Keratinocyte (primary cell): ENCODE measurements at regions not wholly inside any gene's neighbourhood (a gene's known extent, or its start where the extent isn't known, plus 50 kb on each side); places are given as distances from the start of the nearest gene placed in this dataset.

ENCODE experiments used
- DNase-seq: peaks from one replicate; pipeline ENCODE4 v3.0.0-alpha.2; 2011; ENCODE audit warnings: low read depth, missing footprints, low spot score
- FAIRE-seq: peaks from 2 replicates; lab custom pipeline; 2011; peaks lifted over from hg19 to GRCh38; lab: Jason Lieb, UNC
- H2AFZ ChIP-seq: 2 replicates; pipeline ENCODE4 v1.6.0; 2012; ENCODE audit warnings: low read length, control low read depth, inconsistent platforms; ENCODE audit not compliant: control insufficient read depth
- H3K27ac ChIP-seq: 2 replicates; pipeline ENCODE4 v1.5.1; 2011; ENCODE audit warnings: low read length; ENCODE audit not compliant: control insufficient read depth, insufficient read depth
- H3K27me3 ChIP-seq: 3 replicates; pipeline ENCODE4 v1.6.0; 2011; ENCODE audit warnings: low read length; ENCODE audit not compliant: control insufficient read depth, insufficient read depth; ENCODE audit errors: extremely low read depth
- H3K36me3 ChIP-seq, 2 experiments: 2 replicates in 1 of 2; 3 replicates in 1 of 2; pipeline ENCODE4 v1.5.1; 2011; ENCODE audit warnings: low read length in 2 of 2, mild to moderate bottlenecking in 1 of 2; ENCODE audit not compliant: control insufficient read depth in 2 of 2, insufficient read depth in 2 of 2; ENCODE audit errors: extremely low read depth in 1 of 2
- H3K4me1 ChIP-seq: 3 replicates; pipeline ENCODE4 v1.5.1; 2011; ENCODE audit warnings: low read length; ENCODE audit not compliant: control insufficient read depth, insufficient read depth; ENCODE audit errors: extremely low read depth
- H3K4me2 ChIP-seq: 3 replicates; pipeline ENCODE4 v1.6.0; 2011; ENCODE audit warnings: low read depth, low read length; ENCODE audit not compliant: control insufficient read depth, insufficient read depth; ENCODE audit errors: extremely low read depth
- H3K4me3 ChIP-seq, 3 experiments: fragments of 200-600 bp in 1 of 3; sonication (generic) in 1 of 3; 2 replicates in 2 of 3; 3 replicates in 1 of 3; pipeline ENCODE4 v1.5.1; 2011 to 2016; ENCODE audit warnings: low read length in 3 of 3, mild to moderate bottlenecking in 3 of 3, control low read depth in 2 of 3, inconsistent platforms in 1 of 3, low read depth in 1 of 3, mixed read lengths in 1 of 3, mixed run types in 1 of 3, moderate library complexity in 1 of 3; ENCODE audit not compliant: control insufficient read depth in 2 of 3, insufficient read depth in 2 of 3; ENCODE audit errors: extremely low read depth in 1 of 3
- H3K79me2 ChIP-seq: 2 replicates; pipeline ENCODE4 v1.6.0; 2012; ENCODE audit warnings: low read length; ENCODE audit not compliant: control insufficient read depth, insufficient read depth
- H3K9ac ChIP-seq: 3 replicates; pipeline ENCODE4 v1.6.0; 2011; ENCODE audit warnings: low read length; ENCODE audit not compliant: control insufficient read depth, insufficient read depth; ENCODE audit errors: extremely low read depth
- H3K9me1 ChIP-seq: 3 replicates; pipeline ENCODE4 v1.6.0; 2011; ENCODE audit warnings: low read length; ENCODE audit not compliant: control insufficient read depth, insufficient read depth; ENCODE audit errors: extremely low read depth
- H3K9me3 ChIP-seq: 2 replicates; pipeline ENCODE4 v1.5.1; 2012; ENCODE audit warnings: low read depth, low read length; ENCODE audit not compliant: control insufficient read depth
- H4K20me1 ChIP-seq: 3 replicates; pipeline ENCODE4 v1.6.0; 2011; ENCODE audit warnings: low read length; ENCODE audit not compliant: control insufficient read depth, insufficient read depth; ENCODE audit errors: extremely low read depth
- CTCF ChIP-seq, 3 experiments: IDR thresholded peaks in 1 of 3; conservative IDR thresholded peaks in 1 of 3; optimal IDR thresholded peaks in 1 of 3; 2 replicates in 2 of 3; 3 replicates in 1 of 3; pipeline versions ENCODE3 to v1.5.1; 2011; ENCODE audit warnings: low read length in 3 of 3, mild to moderate bottlenecking in 3 of 3, moderate library complexity in 2 of 3, control low read depth in 1 of 3, inconsistent platforms in 1 of 3; ENCODE audit not compliant: insufficient read depth in 2 of 3; ENCODE audit errors: extremely low read depth in 1 of 3
- EZH2 ChIP-seq: IDR thresholded peaks from one replicate; pipeline ENCODE4 v1.6.1; 2012; ENCODE audit warnings: inconsistent platforms, mild to moderate bottlenecking, low read length, moderate library complexity
- dilution Hi-C: fragments of 300-500 bp; cut with MboI; formaldehyde crosslinking; loops from one replicate; pipeline ENCODE4 v1.7.0; 2020; ENCODE audit warnings: low sequenced_read_pairs; ENCODE audit not compliant: extremely low pct_ligation_motif_present

GRCh38 chr5:172582940-172583339 is 58.1 kb upstream of the NEURL1B start:
- dilution Hi-C loops: no loop called here
- TF ChIP-seq EZH2 (no peak), CTCF (optimal IDR thresholded peaks at IDR 0.05 in 1 of 3, IDR thresholded peaks at IDR 0.05 in 1 of 3, conservative IDR thresholded peaks at IDR 0.05 in 1 of 3; ENCODE audit: extremely low read depth in 1 of 3, insufficient read depth in 2 of 3, low read length in 3 of 3) (no peak)
- H4K20me1 ChIP-seq: no peaks in the 10 kb centered on the region
- H3K9ac ChIP-seq: no peak overlapping the region
- FAIRE-seq (no peak), DNase-seq (no peak)
- H3K36me3 ChIP-seq: no peaks in the 10 kb centered on the region
- peaks cover 24% of the 10 kb centered on the region for H3K27me3 ChIP-seq
- H3K4me3 ChIP-seq: no peak overlapping the region
- H2AFZ ChIP-seq: no peak overlapping the region
- H3K79me2 ChIP-seq: no peaks in the 10 kb centered on the region
- H3K27ac ChIP-seq: no peak overlapping the region
- no peak overlapping the region for H3K4me2 ChIP-seq
- H3K9me3 ChIP-seq: no peaks in the 10 kb centered on the region
- no peaks in the 10 kb centered on the region for H3K9me1 ChIP-seq
- no peaks in the 10 kb centered on the region for H3K4me1 ChIP-seq

- Histone ChIP-seq H3K79me2 (no peaks in the 10 kb centered on the region), H3K27ac (no peak overlapping the region), H4K20me1 (no peaks in the 10 kb centered on the region), H3K4me2 (no peak overlapping the region), H3K9me3 (no peaks in the 10 kb centered on the region), H3K4me1 (no peaks in the 10 kb centered on the region), H2AFZ (no peak overlapping the region), H3K9me1 (no peaks in the 10 kb centered on the region), H3K36me3 (no peaks in the 10 kb centered on the region), H3K27me3 (peaks cover 21% of the 10 kb centered on the region), H3K9ac (no peak overlapping the region), H3K4me3 (no peak overlapping the region)
- dilution Hi-C loops: no loop called here
- DNase-seq: no peak
- TF ChIP-seq EZH2 (no peak), CTCF (optimal IDR thresholded peaks at IDR 0.05 in 1 of 3, IDR thresholded peaks at IDR 0.05 in 1 of 3, conservative IDR thresholded peaks at IDR 0.05 in 1 of 3; ENCODE audit: extremely low read depth in 1 of 3, insufficient read depth in 2 of 3, low read length in 3 of 3) (no peak)
- FAIRE-seq: no peak
Observed at GRCh38 chr5:172581315-172581714, 59.7 kb upstream of the NEURL1B start.
